ENCODE measurements at regions not wholly inside any gene's neighbourhood (a gene's known extent, or its start where the extent isn't known, plus 50 kb on each side); places are given as distances from the start of the nearest gene placed in this dataset.

DNA sequence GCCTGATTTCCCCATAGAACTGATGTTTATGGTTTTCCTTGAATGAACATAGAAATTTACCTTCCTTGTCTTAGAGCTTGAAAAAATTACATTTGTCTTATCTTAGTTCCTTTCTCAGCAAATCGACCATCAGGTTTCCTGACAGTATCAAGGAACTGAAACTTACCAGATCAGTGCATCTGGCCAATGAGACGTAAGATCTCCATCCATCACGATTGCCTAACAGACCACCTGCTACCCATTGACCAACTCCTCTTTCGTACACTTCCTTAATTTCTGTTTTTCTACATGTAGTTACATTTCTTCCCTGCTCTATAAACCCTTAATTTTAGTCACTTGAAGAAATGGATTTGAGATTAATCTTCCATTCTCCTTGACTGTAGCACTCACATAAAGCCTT lies 57.4 kb upstream of the TMPRSS15 start:
- DNase-seq = no peak

DNA sequence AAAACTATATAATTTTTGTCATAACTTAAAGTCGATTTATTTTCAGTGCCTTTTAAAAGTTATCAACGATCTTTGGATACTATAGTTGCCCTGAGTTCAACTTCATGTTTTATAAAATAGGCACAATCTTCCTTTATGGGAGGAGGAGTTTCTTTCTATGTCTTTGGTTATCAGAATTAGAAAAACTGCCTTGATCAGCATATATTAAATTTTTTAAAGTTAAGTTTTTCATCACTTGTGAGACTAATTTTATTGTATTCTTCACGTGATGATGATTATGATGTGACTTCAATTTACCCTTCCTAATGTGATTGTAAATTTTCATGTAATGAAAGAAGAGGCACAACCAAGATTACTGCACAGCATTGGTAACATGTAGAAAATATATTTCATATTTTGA lies 58.2 kb upstream of the TMPRSS15 start:
- no peak for DNase-seq

DNA sequence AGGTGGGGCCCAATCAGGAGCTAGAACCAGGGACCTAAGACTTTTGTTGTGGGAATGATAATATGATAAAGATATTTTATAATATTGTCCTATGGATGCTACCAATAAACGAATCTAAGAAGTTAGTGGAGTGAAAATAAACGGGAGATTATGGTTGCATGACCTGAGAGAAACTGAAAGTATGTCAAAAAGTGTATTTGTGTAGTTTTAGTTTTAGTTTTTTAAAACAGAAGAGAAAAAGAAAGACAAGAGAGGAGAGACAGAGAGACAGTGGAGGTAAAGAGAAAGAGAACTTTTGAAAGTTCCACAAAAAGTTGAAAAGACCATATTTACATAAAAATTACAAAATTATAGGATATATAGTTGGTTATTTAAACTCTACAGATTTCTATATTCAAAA lies 64.1 kb upstream of the TMPRSS15 start:
- DNase-seq = no peak

DNA sequence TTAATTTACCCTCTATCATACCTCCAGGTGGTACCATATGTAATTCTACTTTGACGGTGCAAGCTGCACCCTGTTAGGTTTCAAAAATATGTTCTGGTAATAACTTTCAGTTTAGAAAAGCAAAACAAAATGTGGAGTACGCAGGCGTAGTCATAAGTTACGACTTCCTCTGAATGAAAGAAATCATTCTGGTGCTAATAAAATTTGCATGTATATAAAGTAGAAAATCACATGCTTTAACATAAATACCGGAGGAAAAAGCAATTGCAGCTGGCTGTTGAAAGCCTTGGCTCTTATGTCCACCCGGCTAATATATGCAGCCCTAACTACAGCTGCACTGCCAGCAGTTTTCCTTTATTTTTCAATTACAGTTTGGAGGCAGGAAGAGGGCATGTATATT lies 65.2 kb upstream of the TMPRSS15 start:
- DNase-seq = no peak

DNA sequence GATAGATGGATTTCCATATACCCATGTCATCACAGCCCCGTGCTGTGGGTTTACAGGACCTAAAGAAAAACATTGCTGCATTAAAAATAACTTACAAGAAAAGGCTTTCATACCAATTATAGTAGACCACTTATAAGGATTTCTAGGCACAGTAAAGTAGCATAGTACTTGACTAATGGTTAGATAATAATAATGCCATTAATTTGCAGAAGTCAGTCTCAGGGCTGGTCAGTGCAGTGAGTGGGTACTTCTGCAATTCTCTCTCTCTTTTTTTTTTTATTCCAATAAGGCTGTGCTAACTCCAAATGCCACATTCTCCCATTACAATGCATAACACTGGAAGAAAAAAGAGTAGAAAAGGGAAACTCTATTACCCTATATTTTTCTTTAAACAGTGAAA lies 73.1 kb upstream of the TMPRSS15 start:
- no peak for DNase-seq

DNA sequence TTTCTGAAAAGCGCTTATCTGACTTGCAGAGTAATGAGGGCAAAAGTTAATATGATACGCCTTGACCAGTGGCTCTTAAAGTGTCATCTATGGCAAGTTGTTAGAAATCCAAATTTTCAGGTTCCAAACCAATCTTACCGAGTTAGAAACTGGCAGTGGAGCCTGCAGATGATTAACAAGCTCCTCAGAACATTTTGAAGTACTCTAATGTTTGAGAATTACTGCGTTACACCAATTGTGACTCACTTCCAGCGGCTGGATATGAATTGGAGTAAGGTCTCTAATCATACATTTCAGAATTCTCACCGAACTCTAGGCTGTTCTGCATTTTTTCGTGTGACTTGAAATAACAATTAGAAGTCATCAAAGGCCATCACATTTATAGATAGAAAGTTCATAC lies 73.5 kb upstream of the TMPRSS15 start:
- no peak for DNase-seq

DNA sequence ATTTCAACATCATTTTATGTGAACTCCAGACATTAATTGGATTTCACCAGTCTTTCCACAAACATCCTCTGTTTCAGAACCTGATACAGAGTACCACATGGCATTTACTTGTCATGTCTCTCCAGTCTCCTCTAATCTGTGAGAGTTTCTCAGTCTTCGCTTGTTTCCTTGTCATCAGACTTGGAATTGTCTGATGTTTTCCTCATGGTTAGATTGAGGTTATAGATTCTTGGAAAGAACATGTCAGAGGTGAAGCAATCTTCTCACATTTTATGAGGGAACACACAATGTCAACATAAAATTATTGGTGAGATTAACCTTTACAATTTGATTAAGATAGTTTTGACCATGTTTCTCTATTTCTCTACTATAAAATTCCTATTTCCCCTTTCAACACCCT lies 74.9 kb upstream of the TMPRSS15 start:
- no peak for DNase-seq

DNA sequence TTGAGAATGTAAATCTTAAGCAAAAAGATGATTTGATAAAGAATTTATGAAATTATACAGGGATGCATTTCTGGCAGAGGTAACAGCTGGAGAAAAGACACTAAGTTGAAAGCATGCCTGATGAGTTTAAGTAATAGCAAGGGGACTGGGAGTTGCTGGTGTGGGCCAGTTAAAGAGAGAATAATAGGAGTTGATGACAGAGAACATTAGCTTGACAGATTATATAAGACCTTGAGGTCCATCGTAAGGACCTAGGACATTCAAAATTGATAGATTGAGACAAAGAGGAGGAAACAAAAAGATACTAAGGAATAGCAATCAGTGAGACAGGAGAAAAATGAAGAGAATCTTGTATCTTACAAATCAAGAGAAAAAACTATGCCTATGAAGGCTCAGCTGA lies 84.7 kb upstream of the TMPRSS15 start:
- no peak for DNase-seq

DNA sequence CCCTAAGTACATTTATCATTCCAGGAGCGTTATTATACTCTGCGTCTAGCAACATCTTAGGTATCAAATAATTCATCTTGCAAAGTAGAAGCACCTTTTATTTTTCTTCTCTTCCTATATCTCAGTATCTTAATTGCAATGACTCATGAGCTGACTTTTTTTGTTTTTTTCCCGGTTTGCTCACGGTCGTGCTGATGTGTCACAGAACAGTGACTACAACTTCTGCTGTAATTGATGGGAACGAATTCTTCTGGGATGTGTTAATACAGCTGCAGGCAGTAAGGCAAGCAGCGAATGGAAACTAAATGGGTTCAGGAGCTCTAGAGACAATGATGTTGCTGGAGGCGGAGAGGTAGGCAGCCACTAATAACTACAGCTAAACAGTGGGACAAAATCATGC lies 89.8 kb upstream of the TMPRSS15 start:
- DNase-seq = no peak

DNA sequence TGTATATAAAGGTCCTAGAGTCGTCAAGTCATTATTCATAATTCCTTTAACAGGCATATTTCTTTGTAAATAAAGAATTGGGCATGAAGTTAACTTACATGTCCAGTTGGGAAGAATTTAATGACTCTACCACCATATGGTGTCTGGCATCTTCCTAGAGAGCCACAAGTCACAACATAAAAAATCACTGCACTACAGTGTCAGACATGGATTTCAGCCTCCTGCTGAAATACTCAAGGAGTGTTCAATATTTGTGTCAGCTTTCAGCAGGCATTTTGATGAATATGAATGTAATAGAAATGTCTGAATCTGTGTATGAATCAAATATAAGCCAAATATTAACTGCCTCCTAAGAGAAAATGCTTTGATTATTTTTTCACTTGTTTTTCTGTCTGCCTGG lies 91.9 kb upstream of the TMPRSS15 start:
- DNase-seq = no peak

DNA sequence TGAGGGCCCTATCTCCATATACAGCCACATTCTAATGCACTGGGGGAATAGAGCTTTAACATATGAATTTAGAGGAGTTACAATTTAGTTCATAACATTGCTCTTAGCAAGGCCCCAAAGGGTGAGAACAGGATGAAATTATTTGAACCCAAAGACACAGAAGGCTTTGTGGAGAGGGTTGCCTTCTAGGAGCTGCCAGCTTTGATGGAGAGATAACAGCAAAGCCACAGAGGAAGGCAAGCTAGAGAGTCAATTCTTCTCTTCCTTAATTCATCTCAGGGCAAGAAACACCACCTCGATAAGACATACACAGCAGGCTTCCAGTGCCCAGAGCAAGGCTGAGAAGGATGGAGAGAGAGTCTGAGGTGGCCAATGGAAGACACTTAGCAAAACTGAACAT lies 94.8 kb upstream of the TMPRSS15 start:
- no peak for DNase-seq

DNA sequence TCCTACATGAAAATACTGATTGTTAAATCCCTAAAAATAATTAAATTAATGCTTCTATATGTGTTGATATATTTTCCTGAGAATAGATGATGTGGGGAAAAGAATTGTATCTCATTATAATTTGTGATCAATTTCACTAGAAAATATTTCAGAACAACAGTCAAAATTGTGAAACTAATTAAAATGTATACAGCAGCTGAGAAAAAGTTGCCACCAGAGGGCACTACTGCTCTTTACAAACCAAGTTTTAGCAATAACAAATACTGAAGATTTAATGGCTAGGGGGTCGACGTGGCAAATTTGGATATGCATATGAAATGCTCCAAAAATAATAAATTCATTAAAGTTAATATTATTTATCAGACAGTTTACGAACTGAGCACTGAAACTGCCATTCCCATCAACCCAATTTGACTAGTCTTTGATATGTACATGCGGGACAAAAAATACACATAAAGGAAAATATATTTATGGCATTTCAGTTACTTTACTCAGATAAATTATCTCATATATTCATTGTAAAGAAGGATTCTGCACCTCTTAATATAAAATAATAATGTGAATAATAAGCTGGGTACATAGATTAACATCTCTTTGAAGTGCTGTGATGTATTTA lies 96.3 kb upstream of the TMPRSS15 start:
- DNase-seq = peak; percentile 28

DNA sequence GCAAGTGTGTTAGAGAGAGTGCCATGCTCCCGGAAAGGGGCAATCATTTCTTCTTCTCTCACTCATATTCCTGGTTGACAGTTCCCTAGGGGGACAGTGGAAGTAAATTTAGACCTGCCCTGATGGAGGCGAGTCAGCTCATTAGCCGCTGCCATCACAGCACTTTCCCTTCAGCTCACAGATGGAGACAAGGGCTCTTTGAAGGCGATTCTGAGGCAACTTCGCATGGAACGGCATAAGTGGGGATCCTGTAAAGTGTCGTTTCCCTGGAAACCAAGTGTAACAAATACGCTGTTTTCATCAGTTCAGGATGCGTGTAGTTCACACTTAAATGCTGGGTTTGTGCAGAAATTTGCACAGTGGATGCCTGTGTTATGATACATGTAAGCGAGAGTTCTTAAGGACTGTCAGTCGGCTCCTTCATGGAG lies 114.5 kb upstream of the TMPRSS15 start:
- no peak for DNase-seq

DNA sequence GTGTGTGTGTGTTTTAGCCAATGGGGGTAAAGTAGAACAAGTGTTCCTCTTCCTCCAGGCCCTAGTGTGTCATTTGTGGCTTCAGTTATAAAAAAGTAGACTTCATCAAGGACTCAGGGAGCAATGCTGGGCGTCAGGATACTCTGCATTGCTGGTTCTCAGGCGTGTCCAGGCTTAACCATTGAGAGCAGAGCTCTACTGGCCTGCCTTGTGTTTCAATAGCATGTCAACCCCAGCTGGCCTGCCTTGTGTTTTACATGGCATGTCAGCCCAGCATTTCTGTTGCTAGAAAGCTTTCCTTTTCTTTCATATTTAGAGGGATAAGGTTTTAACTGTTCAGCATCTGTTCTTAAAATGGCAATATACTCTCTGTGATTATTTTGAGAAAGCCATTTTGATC lies 117.6 kb upstream of the TMPRSS15 start:
- DNase-seq = no peak

DNA sequence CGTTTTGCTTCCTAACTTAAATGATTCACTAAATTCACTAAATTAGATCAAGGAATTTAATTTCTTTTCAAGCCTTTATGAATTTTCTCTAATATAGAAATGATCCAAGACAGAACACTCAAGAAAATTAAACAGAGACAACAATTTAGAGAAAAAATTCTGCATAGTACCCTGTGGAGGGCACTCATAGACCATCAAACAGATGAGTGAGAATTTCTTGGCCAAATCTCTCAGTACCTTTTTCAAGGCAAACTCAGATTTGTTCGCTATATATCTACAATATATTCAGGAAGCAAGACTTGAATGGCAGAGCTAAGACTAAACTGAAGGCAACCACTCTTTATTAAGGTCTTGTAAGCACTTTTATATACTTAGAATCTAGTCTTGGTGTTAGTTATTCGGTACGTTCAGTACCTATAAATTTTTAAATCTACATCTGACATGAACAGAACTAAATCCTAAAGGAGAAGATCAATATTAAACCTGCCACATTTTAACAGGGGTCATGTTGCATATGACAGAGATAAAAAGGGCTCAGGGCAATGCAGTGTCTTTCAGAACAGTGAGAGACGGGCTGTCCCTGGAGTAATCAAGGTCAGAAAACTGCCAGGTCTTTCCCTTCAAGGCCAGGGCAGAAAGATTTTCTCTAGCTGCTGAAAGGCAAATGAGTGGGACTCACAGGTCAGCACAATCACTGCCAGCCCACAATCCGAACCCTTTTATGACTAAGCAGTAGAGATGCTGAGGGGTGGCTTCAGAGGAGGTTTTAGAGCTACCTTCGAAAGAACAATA lies 118.8 kb upstream of the TMPRSS15 start:
- DNase-seq = no peak

DNA sequence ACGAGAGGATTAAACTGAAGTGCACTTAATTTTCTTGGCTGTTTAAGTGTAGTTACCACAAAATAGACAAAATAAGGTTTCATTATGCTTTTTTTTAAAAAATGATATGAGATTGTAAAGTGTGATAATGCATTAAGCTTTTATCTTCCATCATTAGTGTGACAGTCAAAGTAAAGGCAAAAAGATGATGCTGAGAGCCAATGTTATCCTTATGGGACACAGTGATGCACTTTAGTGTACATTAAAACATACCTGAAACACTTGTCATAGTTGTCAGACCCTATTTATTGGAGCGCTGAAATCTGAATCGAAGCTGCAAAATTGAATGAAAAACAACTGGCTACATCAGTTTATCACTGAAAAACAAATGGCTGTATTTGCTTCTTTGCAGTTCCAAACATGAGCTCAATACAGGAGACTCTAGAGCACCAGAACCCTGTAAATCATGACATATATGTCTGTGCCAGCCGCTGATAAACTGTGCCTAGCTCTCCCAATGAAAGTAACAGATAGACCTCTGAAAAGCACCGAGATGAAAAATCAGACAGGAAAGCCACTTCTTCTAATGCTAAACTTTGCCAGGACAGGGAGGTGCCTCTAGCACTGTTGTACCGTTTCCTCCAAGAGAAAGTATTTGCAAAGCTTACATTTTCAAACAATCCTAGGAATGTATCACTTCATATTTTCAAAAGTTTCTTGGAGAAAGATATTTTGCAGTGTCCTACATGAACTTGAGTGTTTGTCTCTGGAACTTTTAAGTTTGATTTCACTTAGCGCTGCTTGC lies 120.7 kb upstream of the TMPRSS15 start:
- DNase-seq = no peak

DNA sequence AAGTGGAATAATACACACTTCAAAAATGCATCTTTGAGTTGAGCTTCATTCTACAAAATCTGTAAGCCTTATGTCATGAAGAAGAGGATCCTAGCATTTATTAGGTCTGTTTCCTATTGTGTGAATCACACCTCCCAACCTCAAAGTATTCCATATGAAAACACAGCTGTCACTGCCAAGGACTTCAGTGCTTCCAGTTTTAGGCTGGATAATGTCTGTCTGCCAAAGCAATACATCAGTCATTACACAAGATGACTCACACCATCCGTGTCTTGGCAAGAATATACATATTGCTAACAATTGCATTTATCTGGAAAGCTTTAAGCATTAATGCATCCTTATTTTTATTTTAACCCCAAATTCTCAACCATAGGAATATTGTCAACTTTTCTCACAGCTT lies 125.7 kb upstream of the TMPRSS15 start:
- DNase-seq = no peak

DNA sequence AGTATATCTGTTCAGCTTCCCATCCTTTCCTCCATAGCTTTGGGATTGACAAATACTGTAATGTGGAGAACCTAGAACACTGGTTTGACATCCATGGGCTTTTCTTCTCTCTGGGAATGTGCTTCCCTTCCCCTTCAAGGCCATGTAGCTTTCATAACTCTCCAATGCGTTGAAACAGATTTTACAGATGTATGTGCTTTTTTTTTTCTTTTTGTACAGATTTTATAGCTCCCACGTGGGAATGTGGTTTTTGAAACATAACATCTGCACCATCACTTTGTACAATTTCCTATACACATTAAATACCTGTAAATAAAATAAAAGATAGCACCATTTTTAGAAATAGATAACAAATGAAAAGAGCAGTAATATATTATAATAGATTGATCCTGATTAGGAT lies 138.5 kb upstream of the TMPRSS15 start:
- no peak for DNase-seq

DNA sequence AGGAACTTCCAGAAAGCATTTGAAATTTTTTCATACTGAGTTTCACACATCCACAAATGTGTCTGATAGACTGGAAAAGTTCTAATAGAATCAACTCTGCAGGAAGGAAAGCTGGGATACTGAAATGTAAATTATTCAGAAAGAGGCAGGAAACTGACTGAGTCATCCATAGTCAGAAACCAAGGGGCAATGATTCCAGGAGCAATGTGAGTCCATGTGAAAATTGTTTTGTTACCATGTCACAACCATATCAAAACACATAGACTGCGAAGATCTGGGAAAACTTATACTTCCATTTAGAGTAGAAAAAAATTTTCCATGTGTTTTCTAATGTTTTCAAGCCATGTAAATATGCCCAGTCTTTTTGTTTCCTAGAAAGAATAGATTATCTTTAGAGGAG lies 142.3 kb upstream of the TMPRSS15 start:
- no peak for DNase-seq

DNA sequence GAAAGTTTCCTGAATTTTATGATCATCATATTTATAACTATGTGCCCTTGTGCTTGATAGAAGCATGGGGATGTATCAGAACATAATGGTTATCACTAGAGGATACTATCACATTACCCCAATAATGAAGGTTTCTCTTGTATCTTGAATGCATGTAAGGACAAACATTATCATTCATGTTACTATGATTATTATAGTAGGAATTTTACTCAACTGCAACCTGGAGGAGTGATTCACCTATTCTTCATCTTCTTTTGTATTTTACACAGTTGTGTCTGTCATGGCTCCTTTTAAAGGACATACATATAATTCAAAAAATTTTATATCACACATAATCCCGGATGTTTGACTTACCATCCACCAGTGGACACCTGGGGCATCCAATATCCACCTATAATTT lies 143.8 kb upstream of the TMPRSS15 start:
- no peak for DNase-seq

DNA sequence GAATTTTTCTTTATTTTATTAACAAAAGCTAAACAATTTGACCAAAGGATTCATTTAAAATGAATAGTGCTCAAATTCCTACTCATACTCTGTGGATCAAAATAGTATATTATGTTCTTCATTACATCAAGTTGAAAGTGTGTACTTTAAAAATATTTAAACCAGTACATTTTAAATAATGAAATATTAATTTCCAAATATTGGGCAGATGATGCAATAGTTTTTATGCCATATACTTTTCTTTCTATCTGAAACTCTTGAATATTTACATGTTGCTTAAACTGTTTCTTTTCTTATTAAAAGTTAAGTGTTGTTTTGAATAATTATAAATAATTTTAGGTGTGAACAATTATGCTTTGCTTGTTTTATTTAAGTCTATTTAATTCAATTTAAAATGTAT lies 144.7 kb upstream of the TMPRSS15 start:
- no peak for DNase-seq

DNA sequence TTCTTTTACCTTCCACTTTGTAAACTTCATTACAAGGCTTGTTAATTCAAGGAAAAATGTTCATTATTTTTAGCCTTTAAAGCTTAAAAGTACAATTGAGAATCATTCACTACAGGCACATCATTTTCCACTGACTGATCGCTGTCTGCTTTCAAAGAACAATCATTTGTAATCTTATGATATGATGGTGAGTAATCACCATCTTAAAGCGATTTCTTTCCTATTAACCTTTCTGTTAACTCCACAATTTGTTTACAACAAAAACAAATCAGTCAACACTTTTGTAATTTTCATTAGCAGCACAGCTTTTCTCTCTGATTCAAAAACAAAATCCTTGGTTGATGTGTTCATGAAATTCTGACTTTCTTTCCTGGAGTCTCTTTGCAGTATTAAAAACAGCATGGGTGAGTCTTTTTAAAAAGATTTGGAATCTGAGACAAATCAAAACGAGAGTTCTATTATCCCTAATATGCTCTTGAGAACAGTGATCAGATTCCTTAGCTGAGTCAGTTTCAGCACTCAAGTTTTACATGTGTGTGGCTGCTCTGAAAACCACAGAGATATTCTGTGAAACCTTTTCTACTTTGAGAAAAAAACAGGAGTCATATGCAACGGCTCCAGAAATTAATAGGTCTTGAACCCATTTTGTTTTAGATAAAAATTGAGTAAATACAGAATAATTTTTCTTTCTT lies 145.8 kb upstream of the TMPRSS15 start:
- DNase-seq = no peak

DNA sequence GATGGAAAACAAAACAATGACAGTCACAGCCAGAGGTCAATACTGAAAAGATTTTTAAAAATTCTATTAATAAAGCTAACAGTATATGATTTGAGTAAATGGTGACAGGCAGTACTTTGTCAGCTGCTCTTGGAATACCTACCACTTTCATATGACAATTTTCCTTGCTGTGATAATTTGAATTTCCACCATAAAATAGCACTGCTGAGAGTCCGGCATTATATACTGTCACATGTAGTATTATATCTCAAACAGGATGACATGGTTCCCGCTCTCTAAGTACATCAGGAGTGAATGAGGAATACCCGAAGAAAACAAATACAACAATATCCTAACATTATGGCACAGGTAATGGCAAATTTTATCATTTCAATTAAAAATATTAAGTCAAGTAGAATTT lies 146.8 kb upstream of the TMPRSS15 start:
- no peak for DNase-seq

DNA sequence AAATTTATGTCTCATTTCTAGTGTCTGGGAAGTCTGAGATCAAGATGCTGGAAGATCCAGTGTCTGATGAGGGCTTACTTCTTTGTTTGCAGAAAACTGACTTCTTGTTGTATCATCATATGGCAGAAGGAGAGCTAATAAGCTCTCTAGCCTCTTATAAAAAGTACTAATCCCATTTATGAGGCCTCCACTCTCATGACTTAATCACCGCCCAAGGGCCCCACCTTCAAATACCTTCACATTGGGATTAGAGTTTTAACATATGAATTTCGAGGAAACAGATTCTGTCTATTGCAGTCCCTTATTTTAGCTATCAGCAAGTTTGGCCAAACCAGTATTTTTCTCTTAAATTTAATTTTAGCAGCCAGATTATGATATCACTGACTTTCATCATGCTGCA lies 150.2 kb upstream of the TMPRSS15 start:
- DNase-seq = no peak

Data from CD4-positive, alpha-beta T cell treated with Interleukin-17A for 4 hours (primary cell).